ENCODE measurements at regions not wholly inside any gene's neighbourhood (a gene's known extent, or its start where the extent isn't known, plus 50 kb on each side); places are given as distances from the start of the nearest gene placed in this dataset.

DNA sequence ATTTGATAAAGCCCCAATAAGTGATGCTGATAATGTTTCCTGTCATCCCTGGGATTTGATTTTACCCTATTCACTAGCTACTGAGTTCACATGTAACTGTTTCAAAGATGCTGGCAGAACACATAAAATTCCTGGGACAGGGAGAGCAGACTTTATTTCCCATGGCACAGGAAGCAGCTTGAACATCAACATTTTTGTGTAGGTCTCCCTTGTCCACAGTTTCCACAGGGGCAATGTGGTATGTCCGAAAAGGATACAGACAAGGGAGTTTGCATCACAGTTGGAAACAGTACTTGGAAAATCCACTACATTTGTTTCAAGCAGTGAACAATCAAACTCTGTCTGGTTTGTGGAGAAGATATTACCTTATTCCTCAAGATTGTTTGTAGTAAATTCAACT is 129.2 kb upstream of the KLHL4 start:
- TF ChIP-seq, protein P1, sequence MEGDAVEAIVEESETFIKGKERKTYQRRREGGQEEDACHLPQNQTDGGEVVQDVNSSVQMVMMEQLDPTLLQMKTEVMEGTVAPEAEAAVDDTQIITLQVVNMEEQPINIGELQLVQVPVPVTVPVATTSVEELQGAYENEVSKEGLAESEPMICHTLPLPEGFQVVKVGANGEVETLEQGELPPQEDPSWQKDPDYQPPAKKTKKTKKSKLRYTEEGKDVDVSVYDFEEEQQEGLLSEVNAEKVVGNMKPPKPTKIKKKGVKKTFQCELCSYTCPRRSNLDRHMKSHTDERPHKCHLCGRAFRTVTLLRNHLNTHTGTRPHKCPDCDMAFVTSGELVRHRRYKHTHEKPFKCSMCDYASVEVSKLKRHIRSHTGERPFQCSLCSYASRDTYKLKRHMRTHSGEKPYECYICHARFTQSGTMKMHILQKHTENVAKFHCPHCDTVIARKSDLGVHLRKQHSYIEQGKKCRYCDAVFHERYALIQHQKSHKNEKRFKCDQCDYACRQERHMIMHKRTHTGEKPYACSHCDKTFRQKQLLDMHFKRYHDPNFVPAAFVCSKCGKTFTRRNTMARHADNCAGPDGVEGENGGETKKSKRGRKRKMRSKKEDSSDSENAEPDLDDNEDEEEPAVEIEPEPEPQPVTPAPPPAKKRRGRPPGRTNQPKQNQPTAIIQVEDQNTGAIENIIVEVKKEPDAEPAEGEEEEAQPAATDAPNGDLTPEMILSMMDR (conservative IDR thresholded peaks at IDR 0.05; ENCODE audit: low read depth, low read length): no peak
- TF ChIP-seq EZH2 (IDR thresholded peaks at IDR 0.05; ENCODE audit: low read length, unreplicated experiment) (no peak), EZH2phosphoT487 (IDR thresholded peaks at IDR 0.05; ENCODE audit: borderline replicate concordance, low read length) (no peak)

Measured in PC-3 (cell line).